ENCODE measurements at regions not wholly inside any gene's neighbourhood (a gene's known extent, or its start where the extent isn't known, plus 50 kb on each side); places are given as distances from the start of the nearest gene placed in this dataset.

DNA sequence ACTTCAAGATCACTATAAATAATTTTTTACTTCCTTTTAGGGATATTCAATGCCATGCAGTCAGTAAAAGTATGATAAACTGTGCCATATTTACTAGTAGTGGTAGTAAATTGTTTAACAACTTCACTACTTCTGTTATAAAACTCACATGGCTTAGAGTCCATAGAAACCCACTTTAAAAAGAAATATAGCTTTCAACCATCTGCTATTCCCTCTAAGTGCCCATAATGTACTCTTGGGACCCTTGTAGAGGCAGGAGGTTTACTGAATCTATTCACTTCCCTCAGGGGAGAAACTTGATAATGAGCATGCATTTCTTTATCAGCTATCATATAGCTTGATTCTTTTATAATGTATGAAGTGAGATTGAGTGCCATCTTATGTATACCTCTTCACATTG, 1448.4 kb upstream of the ALCAM start:
- no TSS peak for BruUV-seq (replicated peaks)
- in situ Hi-C loops (cut with HindIII; ENCODE audit: low pct_unique_long_range_greater_than_20kb, low sequenced_read_pairs): no loop called here
- no peaks in the 10 kb centered on the region for H3K9me3 ChIP-seq (ENCODE audit: control insufficient read depth, insufficient read depth, low read depth, low read length)
- TF ChIP-seq SIN3A (IDR thresholded peaks at IDR 0.05; ENCODE audit: borderline replicate concordance, insufficient read depth, low read depth, low read length) (no peak), TCF7L2 (IDR thresholded peaks at IDR 0.05; ENCODE audit: low read depth, low read length) (no peak), POLR2AphosphoS5 (IDR thresholded peaks at IDR 0.05; ENCODE audit: low read depth, low read length) (no peak)
- TF ChIP-seq, protein P1, sequence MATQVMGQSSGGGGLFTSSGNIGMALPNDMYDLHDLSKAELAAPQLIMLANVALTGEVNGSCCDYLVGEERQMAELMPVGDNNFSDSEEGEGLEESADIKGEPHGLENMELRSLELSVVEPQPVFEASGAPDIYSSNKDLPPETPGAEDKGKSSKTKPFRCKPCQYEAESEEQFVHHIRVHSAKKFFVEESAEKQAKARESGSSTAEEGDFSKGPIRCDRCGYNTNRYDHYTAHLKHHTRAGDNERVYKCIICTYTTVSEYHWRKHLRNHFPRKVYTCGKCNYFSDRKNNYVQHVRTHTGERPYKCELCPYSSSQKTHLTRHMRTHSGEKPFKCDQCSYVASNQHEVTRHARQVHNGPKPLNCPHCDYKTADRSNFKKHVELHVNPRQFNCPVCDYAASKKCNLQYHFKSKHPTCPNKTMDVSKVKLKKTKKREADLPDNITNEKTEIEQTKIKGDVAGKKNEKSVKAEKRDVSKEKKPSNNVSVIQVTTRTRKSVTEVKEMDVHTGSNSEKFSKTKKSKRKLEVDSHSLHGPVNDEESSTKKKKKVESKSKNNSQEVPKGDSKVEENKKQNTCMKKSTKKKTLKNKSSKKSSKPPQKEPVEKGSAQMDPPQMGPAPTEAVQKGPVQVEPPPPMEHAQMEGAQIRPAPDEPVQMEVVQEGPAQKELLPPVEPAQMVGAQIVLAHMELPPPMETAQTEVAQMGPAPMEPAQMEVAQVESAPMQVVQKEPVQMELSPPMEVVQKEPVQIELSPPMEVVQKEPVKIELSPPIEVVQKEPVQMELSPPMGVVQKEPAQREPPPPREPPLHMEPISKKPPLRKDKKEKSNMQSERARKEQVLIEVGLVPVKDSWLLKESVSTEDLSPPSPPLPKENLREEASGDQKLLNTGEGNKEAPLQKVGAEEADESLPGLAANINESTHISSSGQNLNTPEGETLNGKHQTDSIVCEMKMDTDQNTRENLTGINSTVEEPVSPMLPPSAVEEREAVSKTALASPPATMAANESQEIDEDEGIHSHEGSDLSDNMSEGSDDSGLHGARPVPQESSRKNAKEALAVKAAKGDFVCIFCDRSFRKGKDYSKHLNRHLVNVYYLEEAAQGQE (IDR thresholded peaks at IDR 0.05; ENCODE audit: insufficient read depth in 1 of 2, low read depth in 2 of 2, low read length in 1 of 2): no peak
- TF ChIP-seq, protein P2, sequence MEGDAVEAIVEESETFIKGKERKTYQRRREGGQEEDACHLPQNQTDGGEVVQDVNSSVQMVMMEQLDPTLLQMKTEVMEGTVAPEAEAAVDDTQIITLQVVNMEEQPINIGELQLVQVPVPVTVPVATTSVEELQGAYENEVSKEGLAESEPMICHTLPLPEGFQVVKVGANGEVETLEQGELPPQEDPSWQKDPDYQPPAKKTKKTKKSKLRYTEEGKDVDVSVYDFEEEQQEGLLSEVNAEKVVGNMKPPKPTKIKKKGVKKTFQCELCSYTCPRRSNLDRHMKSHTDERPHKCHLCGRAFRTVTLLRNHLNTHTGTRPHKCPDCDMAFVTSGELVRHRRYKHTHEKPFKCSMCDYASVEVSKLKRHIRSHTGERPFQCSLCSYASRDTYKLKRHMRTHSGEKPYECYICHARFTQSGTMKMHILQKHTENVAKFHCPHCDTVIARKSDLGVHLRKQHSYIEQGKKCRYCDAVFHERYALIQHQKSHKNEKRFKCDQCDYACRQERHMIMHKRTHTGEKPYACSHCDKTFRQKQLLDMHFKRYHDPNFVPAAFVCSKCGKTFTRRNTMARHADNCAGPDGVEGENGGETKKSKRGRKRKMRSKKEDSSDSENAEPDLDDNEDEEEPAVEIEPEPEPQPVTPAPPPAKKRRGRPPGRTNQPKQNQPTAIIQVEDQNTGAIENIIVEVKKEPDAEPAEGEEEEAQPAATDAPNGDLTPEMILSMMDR (IDR thresholded peaks at IDR 0.05): no peak
- ATAC-seq (no peak), DNase-seq (ENCODE audit: low read depth, low spot score) (no peak)
- no peak overlapping the region for H3K27ac ChIP-seq (ENCODE audit: low read length)
- ChIA-PET CTCF (no interaction called here), POLR2A (no interaction called here)
- intact Hi-C loops (cut with micrococcal nuclease; ENCODE audit: unreplicated experiment): loop anchor here (10.0 kb wide), 1 partner anchor 534 kb away; no protein-coding TSS in a partner anchor
- no peaks in the 10 kb centered on the region for H3K4me1 ChIP-seq (ENCODE audit: control insufficient read depth, insufficient read depth, low read length)
- H3K36me3 ChIP-seq (ENCODE audit: control insufficient read depth, insufficient read depth, low read length): no peaks in the 10 kb centered on the region
- no peaks in the 10 kb centered on the region for H3K27me3 ChIP-seq (ENCODE audit: control insufficient read depth, insufficient read depth, low read length)
- no peak overlapping the region for H3K4me3 ChIP-seq (ENCODE audit: low read depth in 2 of 2, low read length in 2 of 2)

DNA sequence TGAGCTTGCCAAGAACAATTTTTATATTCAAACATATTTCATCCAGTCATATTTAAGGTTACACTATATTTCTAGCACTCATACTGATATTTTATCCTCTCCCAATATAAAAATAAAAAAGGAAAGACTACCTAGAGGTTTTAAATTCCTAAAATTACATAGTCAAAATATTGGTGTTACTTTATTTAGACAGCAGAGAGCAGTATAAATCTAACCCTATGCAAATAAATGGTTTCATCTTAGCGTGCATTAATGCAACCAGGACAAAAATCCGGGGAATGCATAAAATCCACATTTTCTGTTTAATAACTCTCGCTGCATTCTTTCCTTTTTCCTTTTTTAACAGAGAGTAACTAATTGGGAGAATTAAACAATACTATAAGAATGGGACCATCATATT, 1447.4 kb upstream of the ALCAM start:
- ChIA-PET CTCF (no interaction called here), POLR2A (no interaction called here)
- Histone ChIP-seq H3K9me3 (ENCODE audit: control insufficient read depth, insufficient read depth, low read depth, low read length) (no peaks in the 10 kb centered on the region), H3K27ac (ENCODE audit: low read length) (no peak overlapping the region), H3K4me3 (ENCODE audit: low read depth in 2 of 2, low read length in 2 of 2) (no peak overlapping the region), H3K4me1 (ENCODE audit: control insufficient read depth, insufficient read depth, low read length) (no peaks in the 10 kb centered on the region), H3K27me3 (ENCODE audit: control insufficient read depth, insufficient read depth, low read length) (no peaks in the 10 kb centered on the region), H3K36me3 (ENCODE audit: control insufficient read depth, insufficient read depth, low read length) (no peaks in the 10 kb centered on the region)
- TF ChIP-seq POLR2AphosphoS5 (IDR thresholded peaks at IDR 0.05; ENCODE audit: low read depth, low read length) (no peak), TCF7L2 (IDR thresholded peaks at IDR 0.05; ENCODE audit: low read depth, low read length) (no peak), SIN3A (IDR thresholded peaks at IDR 0.05; ENCODE audit: borderline replicate concordance, insufficient read depth, low read depth, low read length) (no peak)
- TF ChIP-seq, protein P1 (IDR thresholded peaks at IDR 0.05; ENCODE audit: insufficient read depth in 1 of 2, low read depth in 2 of 2, low read length in 1 of 2): no peak
- TF ChIP-seq, protein P2 (IDR thresholded peaks at IDR 0.05): no peak
- no peak for ATAC-seq
- no peak for DNase-seq (ENCODE audit: low read depth, low spot score)
- BruUV-seq (replicated peaks): no TSS peak
- in situ Hi-C loops (cut with HindIII; ENCODE audit: low pct_unique_long_range_greater_than_20kb, low sequenced_read_pairs) (no loop called here), intact Hi-C loops (cut with micrococcal nuclease; ENCODE audit: unreplicated experiment) (loop anchor here (10.0 kb wide), 1 partner anchor 535 kb away; no protein-coding TSS in a partner anchor)
